ENCODE measurements at regions not wholly inside any gene's neighbourhood (a gene's known extent, or its start where the extent isn't known, plus 50 kb on each side); places are given as distances from the start of the nearest gene placed in this dataset.

DNA sequence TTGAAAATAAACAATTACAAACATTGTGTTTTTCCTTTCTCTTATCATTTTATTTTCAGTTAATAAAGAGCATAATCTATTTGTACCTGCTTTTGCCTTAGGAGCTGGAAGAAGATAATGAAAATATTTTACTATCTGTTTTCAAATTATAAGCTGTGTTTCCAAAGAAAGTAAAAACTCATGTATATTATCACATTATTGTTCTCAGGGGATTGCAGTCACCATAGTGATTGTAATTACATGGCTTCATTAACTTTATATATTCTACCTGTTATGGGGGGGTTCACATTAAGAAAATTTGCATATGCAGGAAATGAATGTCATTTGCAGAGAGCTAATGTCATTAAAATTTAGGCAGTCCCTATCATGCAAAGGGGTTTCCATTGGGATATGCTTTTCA is 542.3 kb downstream of the NXPH1 start:
- TF ChIP-seq EZH2 (IDR thresholded peaks at IDR 0.05) (no peak), POLR2A (IDR thresholded peaks at IDR 0.05; ENCODE audit: borderline replicate concordance, extremely low read depth, insufficient read depth, insufficient read length) (no peak), CEBPB (IDR thresholded peaks at IDR 0.05; ENCODE audit: low read depth) (no peak)
- TF ChIP-seq, protein P1, sequence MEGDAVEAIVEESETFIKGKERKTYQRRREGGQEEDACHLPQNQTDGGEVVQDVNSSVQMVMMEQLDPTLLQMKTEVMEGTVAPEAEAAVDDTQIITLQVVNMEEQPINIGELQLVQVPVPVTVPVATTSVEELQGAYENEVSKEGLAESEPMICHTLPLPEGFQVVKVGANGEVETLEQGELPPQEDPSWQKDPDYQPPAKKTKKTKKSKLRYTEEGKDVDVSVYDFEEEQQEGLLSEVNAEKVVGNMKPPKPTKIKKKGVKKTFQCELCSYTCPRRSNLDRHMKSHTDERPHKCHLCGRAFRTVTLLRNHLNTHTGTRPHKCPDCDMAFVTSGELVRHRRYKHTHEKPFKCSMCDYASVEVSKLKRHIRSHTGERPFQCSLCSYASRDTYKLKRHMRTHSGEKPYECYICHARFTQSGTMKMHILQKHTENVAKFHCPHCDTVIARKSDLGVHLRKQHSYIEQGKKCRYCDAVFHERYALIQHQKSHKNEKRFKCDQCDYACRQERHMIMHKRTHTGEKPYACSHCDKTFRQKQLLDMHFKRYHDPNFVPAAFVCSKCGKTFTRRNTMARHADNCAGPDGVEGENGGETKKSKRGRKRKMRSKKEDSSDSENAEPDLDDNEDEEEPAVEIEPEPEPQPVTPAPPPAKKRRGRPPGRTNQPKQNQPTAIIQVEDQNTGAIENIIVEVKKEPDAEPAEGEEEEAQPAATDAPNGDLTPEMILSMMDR (IDR thresholded peaks at IDR 0.05 in 2 of 3, conservative IDR thresholded peaks at IDR 0.05 in 1 of 3; ENCODE audit: borderline replicate concordance in 1 of 3, insufficient read depth in 1 of 3, low read depth in 2 of 3, low read length in 2 of 3) = no peak
